ENCODE measurements at regions not wholly inside any gene's neighbourhood (a gene's known extent, or its start where the extent isn't known, plus 50 kb on each side); places are given as distances from the start of the nearest gene placed in this dataset.

DNA sequence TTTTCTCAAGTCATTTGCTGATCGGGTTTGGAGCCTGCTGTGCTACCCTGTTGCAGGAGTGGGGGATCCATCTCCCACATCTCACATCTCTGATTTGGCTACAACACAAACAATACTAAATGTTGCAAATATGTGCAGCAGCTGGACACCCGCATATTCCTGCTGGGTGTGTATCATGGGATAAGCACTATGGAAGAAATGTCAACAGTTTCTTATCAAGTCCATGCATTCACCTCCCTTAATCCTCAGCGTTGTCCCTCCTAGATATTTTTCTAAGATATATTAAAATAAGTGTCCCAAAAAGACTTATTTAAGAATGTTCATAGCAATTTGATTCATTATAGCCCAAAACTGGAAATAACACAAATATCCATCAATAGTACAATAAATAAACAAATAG lies 303.7 kb downstream of the TRIB2 start:
- no peak for TF ChIP-seq POLR2A (IDR thresholded peaks at IDR 0.05; ENCODE audit: low read depth)
- TF ChIP-seq, protein P1, sequence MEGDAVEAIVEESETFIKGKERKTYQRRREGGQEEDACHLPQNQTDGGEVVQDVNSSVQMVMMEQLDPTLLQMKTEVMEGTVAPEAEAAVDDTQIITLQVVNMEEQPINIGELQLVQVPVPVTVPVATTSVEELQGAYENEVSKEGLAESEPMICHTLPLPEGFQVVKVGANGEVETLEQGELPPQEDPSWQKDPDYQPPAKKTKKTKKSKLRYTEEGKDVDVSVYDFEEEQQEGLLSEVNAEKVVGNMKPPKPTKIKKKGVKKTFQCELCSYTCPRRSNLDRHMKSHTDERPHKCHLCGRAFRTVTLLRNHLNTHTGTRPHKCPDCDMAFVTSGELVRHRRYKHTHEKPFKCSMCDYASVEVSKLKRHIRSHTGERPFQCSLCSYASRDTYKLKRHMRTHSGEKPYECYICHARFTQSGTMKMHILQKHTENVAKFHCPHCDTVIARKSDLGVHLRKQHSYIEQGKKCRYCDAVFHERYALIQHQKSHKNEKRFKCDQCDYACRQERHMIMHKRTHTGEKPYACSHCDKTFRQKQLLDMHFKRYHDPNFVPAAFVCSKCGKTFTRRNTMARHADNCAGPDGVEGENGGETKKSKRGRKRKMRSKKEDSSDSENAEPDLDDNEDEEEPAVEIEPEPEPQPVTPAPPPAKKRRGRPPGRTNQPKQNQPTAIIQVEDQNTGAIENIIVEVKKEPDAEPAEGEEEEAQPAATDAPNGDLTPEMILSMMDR (IDR thresholded peaks at IDR 0.05): no peak
